ENCODE measurements at regions not wholly inside any gene's neighbourhood (a gene's known extent, or its start where the extent isn't known, plus 50 kb on each side); places are given as distances from the start of the nearest gene placed in this dataset.
"Not testable (repeated sequence)": the region's sequence is repeated elsewhere in the genome, so short reads cannot be mapped to it uniquely, and the experiment has no call there.

DNA sequence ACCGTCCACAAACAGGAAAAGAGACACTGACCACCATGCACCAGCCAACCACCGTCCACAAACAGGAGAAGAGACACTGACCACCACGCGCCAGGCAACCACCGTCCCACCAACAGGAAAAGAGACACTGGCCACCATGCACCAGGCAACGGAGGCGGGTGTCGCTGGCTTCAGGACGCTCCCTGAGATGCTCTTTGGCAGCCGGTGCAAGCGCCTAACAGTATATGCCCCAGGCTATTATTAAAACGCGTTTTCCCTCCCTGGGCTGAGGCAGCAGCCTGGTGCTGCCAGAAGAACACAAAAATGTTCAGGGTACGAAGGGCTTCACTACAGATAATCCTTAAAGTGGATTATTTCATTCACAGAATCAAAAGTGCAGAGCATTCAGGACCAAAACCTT is 235.1 kb downstream of the DLL1 start:
- not testable (repeated sequence) for DNase-seq (ENCODE audit: low spot score)

DNA sequence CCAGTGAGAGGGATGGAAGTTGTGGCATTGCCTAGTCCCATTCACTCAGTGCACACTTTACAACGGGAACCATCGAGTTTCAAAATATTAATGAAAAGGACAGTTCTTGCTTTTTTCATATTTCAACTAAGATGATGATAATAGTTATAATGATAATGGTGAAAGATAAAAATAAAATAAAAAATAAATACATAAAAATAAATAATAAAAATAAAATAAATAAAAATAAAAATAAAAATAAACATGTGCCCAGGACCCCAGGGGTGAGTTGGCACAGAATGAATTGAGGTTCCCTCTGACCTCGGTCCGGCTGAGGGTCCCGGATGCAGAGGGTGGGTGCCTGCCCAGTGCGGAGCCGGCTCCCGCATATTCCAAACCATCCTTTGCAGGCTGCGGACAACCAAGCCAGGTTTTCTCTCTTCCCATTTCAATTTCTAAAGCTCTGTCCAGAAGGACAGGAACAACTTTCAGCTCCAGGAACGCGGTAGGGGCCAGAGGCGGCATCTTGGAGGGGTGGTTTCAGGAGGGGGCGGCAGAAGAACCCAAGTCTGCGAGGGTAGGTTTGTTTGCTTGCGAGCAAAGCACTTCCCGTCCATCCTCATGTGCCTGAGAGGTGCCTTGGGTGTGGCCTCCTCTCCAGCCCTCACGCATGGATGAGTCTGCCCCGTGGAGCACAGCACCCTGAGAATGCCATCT is 236.8 kb downstream of the DLL1 start:
- Mint-ChIP-seq H3K4me1 (ENCODE audit: low read depth) (no peaks in the 10 kb centered on the region), H3K27ac (no peak overlapping the region), H3K4me3 (no peak overlapping the region), H3K27me3 (ENCODE audit: low read depth) (no peaks in the 10 kb centered on the region), H3K36me3 (ENCODE audit: low read depth) (no peaks in the 10 kb centered on the region), H3K9me3 (no peaks in the 10 kb centered on the region)
- DNase-seq (ENCODE audit: low spot score) = no peak

More for the DNA sequence above, 235.1 kb downstream of the DLL1 start:
- not testable (repeated sequence) for H3K36me3 Mint-ChIP-seq (ENCODE audit: low read depth); H3K27ac Mint-ChIP-seq; H3K4me1 Mint-ChIP-seq (ENCODE audit: low read depth); H3K9me3 Mint-ChIP-seq; H3K4me3 Mint-ChIP-seq; H3K27me3 Mint-ChIP-seq (ENCODE audit: low read depth)

DNA sequence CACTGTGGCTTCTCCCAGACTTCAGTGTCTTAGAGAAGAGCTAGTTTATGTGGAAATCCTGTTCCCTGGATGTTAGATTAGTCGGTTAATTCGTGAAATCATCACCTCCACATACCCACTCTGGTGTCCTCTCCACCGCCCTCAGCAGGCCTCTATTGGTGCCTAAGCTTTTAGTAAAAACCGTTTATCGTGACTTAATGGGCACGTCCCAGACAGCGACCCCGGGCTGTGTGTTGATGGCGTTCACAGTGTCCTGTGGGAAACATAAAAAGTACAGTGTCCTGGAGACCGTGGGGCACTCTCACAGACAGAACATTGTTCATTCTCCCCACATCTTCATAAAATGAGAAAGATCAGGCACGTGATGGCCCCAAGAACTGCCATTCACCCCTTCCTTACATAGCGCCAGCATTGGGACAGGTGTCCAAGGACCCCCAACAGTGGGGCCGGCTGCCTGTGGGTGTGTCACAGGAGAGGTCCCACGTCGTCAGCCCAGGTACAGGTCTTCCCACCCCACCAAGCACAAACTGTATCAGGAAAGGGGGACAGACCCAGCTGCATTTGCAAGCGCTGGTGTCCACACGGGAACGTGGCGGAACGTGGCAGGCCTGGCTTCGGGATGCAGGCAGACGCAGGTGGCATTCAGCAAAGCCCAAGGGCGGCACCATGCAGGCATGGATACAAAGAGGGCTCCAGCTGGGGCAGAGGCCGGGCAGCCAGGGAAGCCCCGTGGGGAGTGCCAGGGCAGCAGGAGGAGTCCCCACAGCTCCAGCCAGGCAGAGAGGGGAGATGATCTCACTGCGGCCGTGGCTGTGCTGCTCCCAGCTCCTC is 237.7 kb downstream of the DLL1 start:
- no peak overlapping the region for H3K4me3 Mint-ChIP-seq
- DNase-seq (ENCODE audit: low spot score) = no peak
- no peaks in the 10 kb centered on the region for H3K4me1 Mint-ChIP-seq (ENCODE audit: low read depth)
- no peak overlapping the region for H3K27ac Mint-ChIP-seq
- H3K9me3 Mint-ChIP-seq = no peaks in the 10 kb centered on the region
- no peaks in the 10 kb centered on the region for H3K27me3 Mint-ChIP-seq (ENCODE audit: low read depth)
- H3K36me3 Mint-ChIP-seq (ENCODE audit: low read depth) = no peaks in the 10 kb centered on the region

DNA sequence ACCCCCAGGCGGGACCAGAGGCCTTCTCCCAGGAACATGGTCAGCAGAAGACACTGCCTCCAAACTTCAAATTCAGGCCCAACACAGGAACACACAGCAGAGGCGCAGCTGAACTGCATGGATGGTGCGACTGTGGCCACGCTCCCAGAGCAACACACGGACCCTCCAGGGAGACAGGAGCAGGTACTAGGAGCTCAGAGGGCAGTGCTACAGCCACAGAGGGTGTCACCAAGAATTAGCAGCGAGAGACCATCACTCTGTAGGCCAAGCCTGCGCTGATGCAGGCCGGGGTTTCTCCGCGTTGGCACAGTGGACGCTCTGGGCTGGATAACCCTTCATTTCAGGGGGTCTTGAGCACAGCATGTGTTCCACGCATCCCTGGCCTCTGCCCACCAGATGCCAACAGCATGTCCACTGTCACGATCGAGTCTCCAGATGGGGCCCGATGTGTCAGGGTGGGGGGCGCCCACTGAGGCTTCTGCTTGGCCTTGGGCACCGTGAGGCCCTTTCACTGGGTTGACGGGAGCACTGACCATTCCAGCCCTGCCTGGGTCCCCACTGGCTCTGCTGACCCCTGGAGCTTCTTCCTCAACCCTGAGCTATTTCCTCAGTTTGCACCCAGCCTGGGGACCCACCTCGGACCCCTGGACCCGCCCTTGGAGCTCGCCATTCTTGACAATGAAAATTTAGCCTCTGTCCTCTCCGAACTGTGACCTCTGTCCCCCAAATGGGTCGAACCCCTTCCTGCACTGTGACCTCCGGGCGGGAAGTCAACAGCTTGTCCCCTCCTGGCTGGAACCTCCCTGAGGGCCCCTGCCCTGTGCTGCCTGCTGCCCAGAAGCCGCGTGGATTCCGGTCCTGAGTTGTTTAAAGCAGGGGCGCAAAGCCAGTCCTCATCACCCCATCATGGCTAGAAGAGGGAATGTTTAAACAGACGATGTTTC is 239.4 kb downstream of the DLL1 start:
- Mint-ChIP-seq H3K9me3 (no peaks in the 10 kb centered on the region), H3K27me3 (ENCODE audit: low read depth) (peaks cover under 1% of the 10 kb centered on the region), H3K36me3 (ENCODE audit: low read depth) (no peaks in the 10 kb centered on the region), H3K4me1 (ENCODE audit: low read depth) (no peaks in the 10 kb centered on the region), H3K27ac (no peak overlapping the region), H3K4me3 (no peak overlapping the region)
- no peak for DNase-seq (ENCODE audit: low spot score)

DNA sequence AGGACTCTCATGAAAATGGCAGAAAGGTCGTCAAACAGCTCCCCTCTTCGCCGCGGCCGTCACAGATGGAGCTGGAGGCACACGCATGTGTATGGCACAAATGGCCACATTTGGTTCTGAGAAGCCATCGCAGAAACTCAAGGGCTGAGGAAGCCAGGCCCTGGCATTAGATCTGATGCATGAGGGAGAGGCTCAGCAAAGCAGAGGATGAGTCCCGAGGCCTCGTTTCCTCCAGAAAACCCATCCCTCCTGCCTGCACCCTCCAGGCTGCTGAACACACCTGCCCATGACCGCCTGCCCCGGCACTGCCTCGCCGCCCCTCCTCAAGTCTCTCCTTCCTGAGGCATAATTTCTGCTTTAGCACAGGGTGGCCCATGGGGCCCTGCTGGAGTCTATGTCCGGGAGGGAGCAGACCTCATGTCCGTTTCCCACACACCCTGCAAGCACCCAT is 240.3 kb downstream of the DLL1 start:
- H3K4me1 Mint-ChIP-seq (ENCODE audit: low read depth) = no peaks in the 10 kb centered on the region
- H3K9me3 Mint-ChIP-seq = no peaks in the 10 kb centered on the region
- no peak overlapping the region for H3K27ac Mint-ChIP-seq
- no peaks in the 10 kb centered on the region for H3K36me3 Mint-ChIP-seq (ENCODE audit: low read depth)
- H3K27me3 Mint-ChIP-seq (ENCODE audit: low read depth) = peaks cover 5% of the 10 kb centered on the region
- DNase-seq (ENCODE audit: low spot score) = no peak
- H3K4me3 Mint-ChIP-seq = no peak overlapping the region

DNA sequence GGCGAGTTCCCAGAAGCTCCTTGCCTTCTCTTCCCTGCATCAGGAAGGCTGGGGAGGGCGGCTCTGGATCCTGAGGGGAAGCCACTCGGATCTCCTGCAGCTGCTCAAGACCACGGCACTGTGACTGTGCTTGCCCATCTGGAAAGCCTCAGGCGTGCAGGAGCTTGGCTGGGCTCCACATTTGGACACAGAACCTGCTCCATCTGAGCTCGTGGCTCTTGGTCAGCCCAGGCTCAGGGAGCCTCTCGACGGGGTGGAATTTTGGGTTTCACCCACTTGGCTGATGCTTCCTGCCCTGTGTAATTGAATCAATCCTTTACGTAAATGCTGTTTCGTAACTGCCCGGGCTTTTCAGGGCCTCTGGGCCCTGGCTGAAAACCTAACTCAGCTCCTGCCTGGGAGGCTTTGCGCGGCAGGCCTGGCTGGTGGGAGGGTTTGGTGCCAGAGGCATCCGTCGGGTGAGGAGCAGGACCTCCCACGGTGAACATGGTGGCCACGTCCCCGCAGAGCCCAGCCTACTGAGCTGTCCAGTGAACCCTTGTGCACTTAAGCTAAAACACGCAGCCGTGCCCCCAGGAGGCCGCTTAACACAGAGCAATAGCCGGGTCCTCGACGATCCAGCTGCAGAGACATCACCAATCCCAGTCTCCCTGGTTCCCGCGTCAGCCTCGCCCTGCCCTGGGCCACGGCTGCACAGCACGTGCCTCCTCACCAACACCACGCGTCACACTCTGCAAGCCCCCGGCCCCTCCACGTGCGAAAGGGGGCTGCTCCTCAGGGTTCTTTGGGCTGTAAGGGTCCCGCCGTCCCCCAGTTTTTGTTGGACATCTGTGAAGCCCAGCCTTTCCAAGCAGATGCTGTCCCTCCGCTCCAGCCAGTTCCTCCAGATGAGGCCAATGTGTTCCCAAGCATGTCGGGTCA is 241.0 kb downstream of the DLL1 start:
- Mint-ChIP-seq H3K4me3 (no peak overlapping the region), H3K27me3 (ENCODE audit: low read depth) (peaks cover 5% of the 10 kb centered on the region), H3K27ac (no peak overlapping the region), H3K36me3 (ENCODE audit: low read depth) (no peaks in the 10 kb centered on the region), H3K4me1 (ENCODE audit: low read depth) (no peaks in the 10 kb centered on the region), H3K9me3 (no peaks in the 10 kb centered on the region)
- DNase-seq (ENCODE audit: low spot score) = no peak

DNA sequence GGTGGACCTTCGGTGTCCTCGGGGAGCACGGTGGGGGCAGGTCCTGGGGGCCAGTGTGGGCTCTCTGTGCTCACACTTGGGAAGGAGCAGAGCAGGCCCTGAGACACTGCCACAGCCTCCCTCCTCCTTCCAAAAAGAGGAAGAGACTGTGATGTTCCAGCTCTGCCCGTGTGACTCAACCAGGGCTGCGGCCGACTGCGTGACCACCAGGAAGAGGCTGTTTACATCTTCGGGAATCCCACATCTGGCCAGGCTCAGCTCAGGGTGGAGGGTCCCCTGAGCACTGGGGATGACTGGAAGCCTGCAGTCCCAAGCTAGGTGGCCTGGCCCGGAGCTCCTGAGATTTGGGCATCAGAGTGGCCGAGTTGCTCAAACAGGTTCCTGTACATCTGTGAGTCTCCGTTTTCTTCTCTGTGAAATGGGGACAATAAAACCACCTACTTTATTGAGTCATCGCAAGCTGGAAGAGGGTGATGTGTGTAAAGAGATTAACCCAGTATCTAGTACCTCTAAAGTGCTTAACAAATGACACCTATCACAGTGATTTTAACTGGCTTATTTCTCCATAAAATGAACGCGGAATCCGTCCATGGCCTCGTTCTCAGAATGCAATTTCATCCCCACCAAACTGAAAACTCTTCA is 242.1 kb downstream of the DLL1 start:
- H3K9me3 Mint-ChIP-seq = no peaks in the 10 kb centered on the region
- H3K36me3 Mint-ChIP-seq (ENCODE audit: low read depth) = no peaks in the 10 kb centered on the region
- H3K27ac Mint-ChIP-seq = no peak overlapping the region
- no peak for DNase-seq (ENCODE audit: low spot score)
- no peak overlapping the region for H3K4me3 Mint-ChIP-seq
- no peaks in the 10 kb centered on the region for H3K4me1 Mint-ChIP-seq (ENCODE audit: low read depth)
- peaks cover 5% of the 10 kb centered on the region for H3K27me3 Mint-ChIP-seq (ENCODE audit: low read depth)

DNA sequence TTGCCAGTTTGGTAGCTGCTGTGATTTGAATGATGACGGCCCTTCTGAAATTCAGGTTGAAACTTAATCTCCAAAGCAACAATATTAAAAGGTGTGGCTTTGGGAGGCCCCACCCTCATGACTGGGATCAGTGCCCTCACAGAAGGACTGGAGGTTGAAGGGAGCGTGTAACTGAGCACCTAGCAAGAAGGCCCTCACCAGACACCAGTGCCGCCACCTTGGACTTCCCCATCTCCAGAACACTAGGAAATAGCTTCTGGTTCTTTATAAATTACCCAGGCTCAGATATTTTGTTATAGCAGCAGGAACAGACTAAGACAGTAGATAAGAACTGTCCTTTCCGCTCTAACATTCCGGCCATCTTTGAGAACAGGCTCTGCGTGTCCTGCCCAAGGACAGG is 243.1 kb downstream of the DLL1 start:
- peaks cover 5% of the 10 kb centered on the region for H3K27me3 Mint-ChIP-seq (ENCODE audit: low read depth)

DNA sequence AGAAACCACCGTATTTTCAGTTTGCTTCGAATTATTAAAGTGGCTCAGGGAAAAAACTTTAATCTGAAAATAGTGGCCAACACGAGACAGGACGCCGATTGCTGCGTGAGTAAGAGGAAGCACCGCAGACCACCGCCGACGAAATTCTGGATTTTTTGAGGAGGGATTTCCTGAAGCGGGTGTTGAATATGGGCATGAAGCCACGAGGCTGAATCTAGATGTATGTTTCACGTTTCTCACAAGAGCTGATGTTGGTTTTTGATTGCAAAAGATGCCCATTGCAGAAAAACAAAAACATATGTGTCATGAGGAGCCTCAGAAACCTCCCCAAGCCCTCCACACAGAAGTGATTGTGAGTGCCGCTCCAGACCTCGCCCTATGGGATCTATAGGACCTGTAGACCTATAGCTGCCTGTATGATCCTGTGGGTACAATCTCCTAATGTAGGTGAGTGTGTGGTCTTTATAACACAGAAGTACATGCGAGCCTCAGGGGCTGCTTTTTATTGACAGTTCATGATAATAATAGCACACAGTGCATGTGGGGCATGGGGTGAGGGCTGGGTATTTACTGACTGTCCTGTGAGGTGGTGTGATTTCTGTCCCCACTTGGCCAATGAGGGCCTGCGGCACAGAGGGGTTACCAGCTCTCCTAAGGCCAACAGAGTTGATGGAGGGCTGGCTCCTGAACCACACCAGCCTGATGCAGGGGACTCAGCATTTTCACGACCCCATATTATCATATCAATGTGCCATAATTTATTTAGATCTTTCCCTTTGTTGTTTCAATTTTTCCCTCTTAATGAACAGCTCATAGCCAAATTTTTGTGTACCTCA is 243.9 kb downstream of the DLL1 start:
- DNase-seq (ENCODE audit: low spot score) = no peak
- H3K4me1 Mint-ChIP-seq (ENCODE audit: low read depth) = no peaks in the 10 kb centered on the region
- peaks cover 5% of the 10 kb centered on the region for H3K27me3 Mint-ChIP-seq (ENCODE audit: low read depth)
- no peaks in the 10 kb centered on the region for H3K9me3 Mint-ChIP-seq
- H3K4me3 Mint-ChIP-seq = no peak overlapping the region
- H3K27ac Mint-ChIP-seq = no peak overlapping the region
- no peaks in the 10 kb centered on the region for H3K36me3 Mint-ChIP-seq (ENCODE audit: low read depth)

More for the DNA sequence above, 243.1 kb downstream of the DLL1 start:
- Mint-ChIP-seq H3K36me3 (ENCODE audit: low read depth) (no peaks in the 10 kb centered on the region), H3K27ac (no peak overlapping the region), H3K9me3 (no peaks in the 10 kb centered on the region), H3K4me1 (ENCODE audit: low read depth) (no peaks in the 10 kb centered on the region), H3K4me3 (no peak overlapping the region)
- no peak for DNase-seq (ENCODE audit: low spot score)

DNA sequence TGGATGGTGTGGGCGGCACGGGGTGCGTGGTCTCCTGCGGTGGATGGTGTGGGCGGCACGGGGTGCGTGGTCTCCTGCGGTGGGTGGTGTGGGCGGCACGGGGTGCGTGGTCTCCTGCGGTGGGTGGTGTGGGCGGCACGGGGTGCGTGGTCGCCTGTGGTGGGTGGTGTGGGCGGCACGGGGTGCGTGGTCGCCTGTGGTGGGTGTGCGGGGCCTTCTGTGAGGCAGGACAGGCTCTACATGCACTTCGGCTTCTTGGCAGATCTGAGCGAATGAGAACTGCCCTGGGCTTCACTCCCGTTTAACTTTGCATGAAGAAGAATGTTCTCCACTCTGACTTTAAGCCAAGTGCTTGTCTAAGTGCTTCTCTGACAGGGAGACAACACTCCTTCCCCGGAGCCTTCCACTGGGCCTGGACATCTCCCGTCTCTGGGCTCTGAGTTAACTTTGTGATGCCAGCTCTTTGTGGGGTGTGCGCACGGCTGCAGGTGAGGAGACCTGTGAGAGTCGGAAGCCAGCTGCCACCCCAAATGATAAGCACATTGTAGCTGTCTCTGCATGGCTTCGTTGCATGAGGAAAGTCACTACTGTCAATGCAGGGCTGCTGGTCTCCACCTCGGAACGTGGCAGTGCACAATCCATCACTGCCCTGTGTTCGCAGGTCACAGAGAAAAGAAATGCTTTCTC is 244.8 kb downstream of the DLL1 start:
- Mint-ChIP-seq H3K27ac (no peak overlapping the region), H3K27me3 (ENCODE audit: low read depth) (peaks cover 5% of the 10 kb centered on the region), H3K36me3 (ENCODE audit: low read depth) (no peaks in the 10 kb centered on the region), H3K4me3 (no peak overlapping the region), H3K4me1 (ENCODE audit: low read depth) (no peaks in the 10 kb centered on the region), H3K9me3 (no peaks in the 10 kb centered on the region)
- no peak for DNase-seq (ENCODE audit: low spot score)

DNA sequence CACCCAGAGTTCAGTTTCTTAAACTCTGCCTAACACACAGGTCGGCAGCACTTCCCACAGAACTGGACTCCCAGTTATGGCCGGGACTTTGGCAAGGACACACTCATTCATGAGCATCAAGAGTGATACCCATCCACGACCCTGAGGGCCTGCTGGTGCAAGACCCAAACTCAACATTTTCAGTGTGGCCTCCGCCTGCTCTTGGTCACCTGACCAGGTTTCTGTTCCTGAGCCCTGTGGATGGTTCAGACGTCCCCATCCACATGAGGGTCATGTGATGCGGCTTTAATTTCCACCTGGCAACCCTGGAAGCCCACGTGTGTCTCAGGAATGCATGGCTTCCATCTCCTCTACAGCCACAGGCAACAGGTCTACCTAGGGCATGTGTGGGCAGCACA is 245.3 kb downstream of the DLL1 start:
- Mint-ChIP-seq H3K4me3 (no peak overlapping the region), H3K27me3 (ENCODE audit: low read depth) (peaks cover 5% of the 10 kb centered on the region), H3K27ac (no peak overlapping the region), H3K36me3 (ENCODE audit: low read depth) (no peaks in the 10 kb centered on the region), H3K4me1 (ENCODE audit: low read depth) (no peaks in the 10 kb centered on the region), H3K9me3 (no peaks in the 10 kb centered on the region)
- no peak for DNase-seq (ENCODE audit: low spot score)

Data from T-helper 2 cell treated with Interferon-gamma antibody and Interleukin-4, amounts not matched to agents 5 μg/mL and 100 μg/mL, for 36 hours (primary cell).